CD4-positive, alpha-beta T cell treated with Interleukin-4 for 4 hours (primary cell): ENCODE measurements at regions not wholly inside any gene's neighbourhood (a gene's known extent, or its start where the extent isn't known, plus 50 kb on each side); places are given as distances from the start of the nearest gene placed in this dataset.
"Not testable (repeated sequence)": the region's sequence is repeated elsewhere in the genome, so short reads cannot be mapped to it uniquely, and the experiment has no call there.

Experiments used
- DNase-seq: peaks from one replicate; pipeline ENCODE4 v3.0.0-alpha.2; 2020

GRCh38 chr2:196502386-196502785 lies 137.1 kb upstream of the CCDC150 start:
- no peak for DNase-seq

- DNase-seq, result no peak
Observed at GRCh38 chr2:196503398-196503797, 136.1 kb upstream of the CCDC150 start.

GRCh38 chr2:196504788-196505187 lies 134.7 kb upstream of the CCDC150 start:
- DNase-seq, result no peak

- no peak for DNase-seq
Observed at GRCh38 chr2:196510246-196510645, 129.3 kb upstream of the CCDC150 start.

GRCh38 chr2:196511258-196512168 lies 128.0 kb upstream of the CCDC150 start:
- DNase-seq, result no peak

- DNase-seq, result no peak
Observed at GRCh38 chr2:196513796-196514526, 125.6 kb upstream of the CCDC150 start.

GRCh38 chr2:196514641-196515040 lies 124.9 kb upstream of the CCDC150 start:
- no peak for DNase-seq

GRCh38 chr2:196515051-196515450 lies 124.5 kb upstream of the CCDC150 start:
- DNase-seq, result no peak

- DNase-seq, result no peak
Observed at GRCh38 chr2:196515608-196516007, 123.9 kb upstream of the CCDC150 start.

GRCh38 chr2:196516564-196516963 lies 123.0 kb upstream of the CCDC150 start:
- no peak for DNase-seq

GRCh38 chr2:196520605-196521004 lies 118.9 kb upstream of the CCDC150 start:
- DNase-seq, result no peak

GRCh38 chr2:196526981-196527725 lies 112.4 kb upstream of the CCDC150 start:
- DNase-seq, result not testable (repeated sequence)

- no peak for DNase-seq
Observed at GRCh38 chr2:196528486-196529223, 110.9 kb upstream of the CCDC150 start.

GRCh38 chr2:196530910-196531309 lies 108.6 kb upstream of the CCDC150 start:
- no peak for DNase-seq

- DNase-seq, result no peak
Observed at GRCh38 chr2:196533772-196534397, 105.6 kb upstream of the CCDC150 start.

GRCh38 chr2:196534495-196534894 lies 105.0 kb upstream of the CCDC150 start:
- DNase-seq, result no peak

GRCh38 chr2:196535061-196535460 lies 104.5 kb upstream of the CCDC150 start:
- DNase-seq, result no peak

- DNase-seq, result no peak
Observed at GRCh38 chr2:196535742-196536141, 103.8 kb upstream of the CCDC150 start.

GRCh38 chr2:196537311-196537710 lies 102.2 kb upstream of the CCDC150 start:
- DNase-seq, result no peak

- DNase-seq, result no peak
Observed at GRCh38 chr2:196538189-196538588, 101.3 kb upstream of the CCDC150 start.

- DNase-seq, result no peak
Observed at GRCh38 chr2:196538646-196539045, 100.9 kb upstream of the CCDC150 start.

- DNase-seq, result no peak
Observed at GRCh38 chr2:196544906-196545433, 94.5 kb upstream of the CCDC150 start.
